ENCODE measurements at regions not wholly inside any gene's neighbourhood (a gene's known extent, or its start where the extent isn't known, plus 50 kb on each side); places are given as distances from the start of the nearest gene placed in this dataset.

- intact Hi-C loops (cut with DNase I): no loop called here
- DNase-seq (no peak), ATAC-seq (no peak)
- Histone ChIP-seq H3K9me3 (no peaks in the 10 kb centered on the region), H3K36me3 (no peaks in the 10 kb centered on the region), H3K4me1 (no peaks in the 10 kb centered on the region), H3K27me3 (no peaks in the 10 kb centered on the region), H3K27ac (no peak overlapping the region), H3K4me3 (no peak overlapping the region)
- no peak for TF ChIP-seq CTCF (IDR thresholded peaks at IDR 0.05)
- 15% methylated on average over 4 of the region's 7 CpGs for WGBS (ENCODE audit: insufficient coverage, low coverage, low lambda C conversion rate, missing lambda C conversion rate)
These were observed 355.1 kb downstream of the AJAP1 start for GRCh38 chr1:5009376-5010065.

- H3K36me3 ChIP-seq: no peaks in the 10 kb centered on the region
- no peaks in the 10 kb centered on the region for H3K27me3 ChIP-seq
- DNase-seq: no peak
- no peak for TF ChIP-seq CTCF (IDR thresholded peaks at IDR 0.05)
- no peak for TF ChIP-seq POLR2A (IDR thresholded peaks at IDR 0.05)
- no peak overlapping the region for H3K4me3 ChIP-seq
- no peak for ATAC-seq
- no peak overlapping the region for H3K27ac ChIP-seq
- no peaks in the 10 kb centered on the region for H3K4me1 ChIP-seq
- intact Hi-C loops (cut with DNase I): no loop called here
- WGBS (ENCODE audit: insufficient coverage, low coverage, low lambda C conversion rate, missing lambda C conversion rate): 64% methylated on average over 6 of the region's 6 CpGs
- H3K9me3 ChIP-seq: no peaks in the 10 kb centered on the region
These were observed 350.8 kb downstream of the AJAP1 start for GRCh38 chr1:5005171-5005570.

- no peak overlapping the region for H3K4me3 ChIP-seq
- DNase-seq (no peak), ATAC-seq (no peak)
- no peak overlapping the region for H3K27ac ChIP-seq
- H3K4me1 ChIP-seq: no peaks in the 10 kb centered on the region
- 23% methylated on average over 2 of the region's 2 CpGs for WGBS (ENCODE audit: insufficient coverage, low coverage, low lambda C conversion rate, missing lambda C conversion rate)
- no peaks in the 10 kb centered on the region for H3K9me3 ChIP-seq
- TF ChIP-seq POLR2A (IDR thresholded peaks at IDR 0.05) (no peak), CTCF (IDR thresholded peaks at IDR 0.05) (no peak)
- H3K27me3 ChIP-seq: no peaks in the 10 kb centered on the region
- no peaks in the 10 kb centered on the region for H3K36me3 ChIP-seq
- intact Hi-C loops (cut with DNase I): no loop called here
These were observed 348.3 kb downstream of the AJAP1 start for GRCh38 chr1:5002676-5003075.

GRCh38 chr1:5001466-5001865 lies 347.1 kb downstream of the AJAP1 start:
- DNase-seq (no peak), ATAC-seq (no peak)
- no peaks in the 10 kb centered on the region for H3K36me3 ChIP-seq
- no peak overlapping the region for H3K4me3 ChIP-seq
- WGBS (ENCODE audit: insufficient coverage, low coverage, low lambda C conversion rate, missing lambda C conversion rate): 31% methylated on average over 5 of the region's 5 CpGs
- H3K9me3 ChIP-seq: no peaks in the 10 kb centered on the region
- H3K4me1 ChIP-seq: no peaks in the 10 kb centered on the region
- intact Hi-C loops (cut with DNase I): no loop called here
- H3K27ac ChIP-seq: no peak overlapping the region
- no peak for TF ChIP-seq CTCF (IDR thresholded peaks at IDR 0.05)
- no peaks in the 10 kb centered on the region for H3K27me3 ChIP-seq

- no peaks in the 10 kb centered on the region for H3K9me3 ChIP-seq
- H3K4me1 ChIP-seq: no peaks in the 10 kb centered on the region
- H3K27me3 ChIP-seq: no peaks in the 10 kb centered on the region
- no peak overlapping the region for H3K27ac ChIP-seq
- H3K36me3 ChIP-seq: no peaks in the 10 kb centered on the region
- TF ChIP-seq CTCF (IDR thresholded peaks at IDR 0.05): no peak
- TF ChIP-seq POLR2A (IDR thresholded peaks at IDR 0.05): no peak
- intact Hi-C loops (cut with DNase I): no loop called here
- WGBS (ENCODE audit: insufficient coverage, low coverage, low lambda C conversion rate, missing lambda C conversion rate): 46% methylated on average over 5 of the region's 5 CpGs
- DNase-seq (no peak), ATAC-seq (no peak)
- no peak overlapping the region for H3K4me3 ChIP-seq
These were observed 331.9 kb downstream of the AJAP1 start for GRCh38 chr1:4986306-4986705.

Measured in right lobe of liver (tissue), 6 donors.